ENCODE measurements at regions not wholly inside any gene's neighbourhood (a gene's known extent, or its start where the extent isn't known, plus 50 kb on each side); places are given as distances from the start of the nearest gene placed in this dataset.

GRCh38 chr2:217248312-217248935 is 388.6 kb upstream of the TNP1 start:
- ATAC-seq: peak in 1 of 2 donors; percentile 43
- no peak overlapping the region for H3K27ac Mint-ChIP-seq

DNA sequence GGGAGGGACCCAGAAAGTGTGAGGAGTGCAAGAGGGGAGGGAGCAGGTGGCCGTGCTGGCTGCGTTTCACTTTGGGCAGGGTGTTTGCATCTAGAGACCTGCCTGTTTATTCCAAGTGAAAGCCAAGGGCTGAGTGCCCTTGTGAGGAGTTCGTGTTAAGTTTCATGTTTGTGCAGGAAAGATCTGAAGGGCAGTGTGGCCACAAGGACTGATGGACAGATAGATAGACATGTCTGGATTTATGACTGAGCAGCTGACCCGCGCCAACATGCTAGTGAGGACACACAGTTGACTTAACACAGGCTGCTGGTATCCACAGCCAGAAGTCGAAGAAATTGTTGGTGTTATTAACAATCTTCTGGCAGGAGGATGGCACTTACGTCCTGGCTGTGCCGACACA is 387.6 kb upstream of the TNP1 start:
- DNase-seq (ENCODE audit: low spot score) (no peak), ATAC-seq (no peak)
- Mint-ChIP-seq H3K9me3 (peaks cover 2% of the 10 kb centered on the region), H3K4me1 (ENCODE audit: low read depth in 2 of 2) (peaks cover 0 to 5% of the 10 kb centered on the region in 2 donors), H3K36me3 (no peaks in the 10 kb centered on the region), H3K27me3 (peaks cover 17 to 18% of the 10 kb centered on the region in 2 donors), H3K27ac (no peak overlapping the region), H3K4me3 (no peak overlapping the region)

More at GRCh38 chr2:217248312-217248935, 388.6 kb upstream of the TNP1 start:
- peaks cover 2% of the 10 kb centered on the region for H3K9me3 Mint-ChIP-seq
- H3K4me1 Mint-ChIP-seq (ENCODE audit: low read depth in 2 of 2): peaks cover 0 to 5% of the 10 kb centered on the region in 2 donors
- H3K36me3 Mint-ChIP-seq: no peaks in the 10 kb centered on the region
- H3K27me3 Mint-ChIP-seq: peaks cover 16 to 17% of the 10 kb centered on the region in 2 donors
- no peak overlapping the region for H3K4me3 Mint-ChIP-seq
- DNase-seq (ENCODE audit: low spot score): no peak

- no peak overlapping the region for H3K27ac Mint-ChIP-seq
- H3K36me3 Mint-ChIP-seq: no peaks in the 10 kb centered on the region
- no peak overlapping the region for H3K4me3 Mint-ChIP-seq
- no peak for DNase-seq (ENCODE audit: low spot score)
- peaks cover 0 to 5% of the 10 kb centered on the region in 2 donors for H3K4me1 Mint-ChIP-seq (ENCODE audit: low read depth in 2 of 2)
- H3K9me3 Mint-ChIP-seq: no peaks in the 10 kb centered on the region
- peaks cover 11 to 14% of the 10 kb centered on the region in 2 donors for H3K27me3 Mint-ChIP-seq
- no peak for ATAC-seq
These were observed 386.2 kb upstream of the TNP1 start for GRCh38 chr2:217246108-217246507.

- H3K27me3 Mint-ChIP-seq: peaks cover 11 to 14% of the 10 kb centered on the region in 2 donors
- H3K36me3 Mint-ChIP-seq: no peaks in the 10 kb centered on the region
- ATAC-seq: no peak
- no peak overlapping the region for H3K27ac Mint-ChIP-seq
- no peak overlapping the region for H3K4me3 Mint-ChIP-seq
- H3K9me3 Mint-ChIP-seq: no peaks in the 10 kb centered on the region
- H3K4me1 Mint-ChIP-seq (ENCODE audit: low read depth in 2 of 2): peaks cover 0 to 5% of the 10 kb centered on the region in 2 donors
- DNase-seq (ENCODE audit: low spot score): no peak
These were observed 385.0 kb upstream of the TNP1 start for GRCh38 chr2:217244815-217245214.

GRCh38 chr2:217242947-217243346 is 383.1 kb upstream of the TNP1 start:
- H3K4me3 Mint-ChIP-seq: no peak overlapping the region
- no peaks in the 10 kb centered on the region for H3K9me3 Mint-ChIP-seq
- DNase-seq (ENCODE audit: low spot score) (no peak), ATAC-seq (no peak)
- peaks cover 11 to 14% of the 10 kb centered on the region in 2 donors for H3K27me3 Mint-ChIP-seq
- peaks cover under 1% of the 10 kb centered on the region for H3K36me3 Mint-ChIP-seq
- H3K4me1 Mint-ChIP-seq (ENCODE audit: low read depth in 2 of 2): peaks cover 0 to 5% of the 10 kb centered on the region in 2 donors
- H3K27ac Mint-ChIP-seq: no peak overlapping the region

DNA sequence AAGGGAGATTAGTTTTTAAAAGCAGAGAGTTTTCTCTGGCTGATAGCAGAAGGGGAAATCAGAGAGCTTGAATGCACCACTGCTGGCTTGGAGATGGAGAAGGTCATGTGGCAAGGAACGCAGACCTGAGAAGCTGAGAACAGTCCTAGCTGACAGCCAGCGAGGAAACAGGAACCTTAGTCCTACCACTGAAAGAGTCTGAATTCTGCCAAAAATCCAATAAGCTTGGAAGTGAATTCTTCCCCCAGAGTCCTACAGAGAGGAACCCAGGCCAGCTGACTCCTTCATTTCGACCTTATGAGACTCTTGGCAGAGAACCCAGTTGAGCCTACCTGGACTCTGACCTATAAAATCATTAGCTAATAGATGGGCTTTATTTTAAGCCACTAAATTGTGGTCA is 371.9 kb upstream of the TNP1 start:
- Mint-ChIP-seq H3K27me3 (peaks cover 26 to 37% of the 10 kb centered on the region in 2 donors), H3K36me3 (peaks cover 12% of the 10 kb centered on the region), H3K4me3 (no peak overlapping the region), H3K4me1 (ENCODE audit: low read depth in 2 of 2) (peaks cover 11 to 21% of the 10 kb centered on the region in 2 donors), H3K9me3 (peaks cover 6% of the 10 kb centered on the region), H3K27ac (no peak overlapping the region)
- DNase-seq (ENCODE audit: low spot score) (no peak), ATAC-seq (no peak)

DNA sequence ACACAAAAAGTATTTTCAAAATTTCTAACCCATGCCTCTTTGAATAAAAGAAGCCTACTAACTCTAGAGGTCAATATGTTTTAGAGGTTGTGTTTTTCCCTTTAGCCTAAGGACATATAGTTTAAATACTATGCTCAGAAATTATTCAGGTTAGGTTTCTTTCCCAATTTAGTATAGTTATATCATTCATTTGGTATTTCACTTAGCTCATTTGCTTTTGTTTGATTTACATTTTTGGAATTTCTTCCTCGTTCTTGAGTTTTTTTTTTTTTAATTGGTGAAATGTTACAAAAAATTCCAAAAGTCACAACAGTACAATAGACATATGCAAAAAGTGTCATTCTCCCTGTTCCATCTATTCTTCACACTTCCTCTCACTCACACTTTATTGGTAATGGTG is 371.3 kb upstream of the TNP1 start:
- DNase-seq (ENCODE audit: low spot score) (no peak), ATAC-seq (no peak)
- H3K27ac Mint-ChIP-seq: no peak overlapping the region
- peaks cover 7% of the 10 kb centered on the region for H3K36me3 Mint-ChIP-seq
- peaks cover 11 to 21% of the 10 kb centered on the region in 2 donors for H3K4me1 Mint-ChIP-seq (ENCODE audit: low read depth in 2 of 2)
- H3K4me3 Mint-ChIP-seq: no peak overlapping the region
- peaks cover 3% of the 10 kb centered on the region for H3K9me3 Mint-ChIP-seq
- H3K27me3 Mint-ChIP-seq: peaks cover 21 to 32% of the 10 kb centered on the region in 2 donors

DNA sequence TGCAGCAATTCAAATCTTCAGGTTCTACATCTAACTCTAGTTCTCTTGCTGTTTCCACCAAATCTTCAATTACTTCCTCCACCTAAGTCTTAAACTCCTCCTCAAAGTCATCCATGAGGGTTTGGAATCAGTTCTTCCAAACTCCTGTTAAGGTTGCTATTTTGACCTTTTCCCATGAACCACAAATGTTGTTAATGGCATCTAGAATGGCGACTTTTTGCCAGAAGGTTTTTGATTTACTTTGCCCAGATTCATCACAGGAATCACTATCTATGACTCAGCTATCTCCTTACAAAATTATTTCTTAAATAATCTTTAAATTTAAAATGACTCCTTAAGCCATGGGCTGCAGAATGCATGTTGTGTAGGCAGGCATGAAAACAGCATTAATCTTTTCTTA is 368.9 kb upstream of the TNP1 start:
- H3K4me1 Mint-ChIP-seq (ENCODE audit: low read depth in 2 of 2): peaks cover 27 to 42% of the 10 kb centered on the region in 2 donors
- H3K36me3 Mint-ChIP-seq: peaks cover 11% of the 10 kb centered on the region
- no peak overlapping the region for H3K4me3 Mint-ChIP-seq
- H3K27ac Mint-ChIP-seq: peak overlapping the region in 1 of 2 donors; percentile 20
- peaks cover 10 to 11% of the 10 kb centered on the region in 2 donors for H3K27me3 Mint-ChIP-seq
- ATAC-seq (no peak), DNase-seq (ENCODE audit: low spot score) (no peak)
- H3K9me3 Mint-ChIP-seq: peaks cover 7% of the 10 kb centered on the region

GRCh38 chr2:217227794-217228193 is 367.9 kb upstream of the TNP1 start:
- H3K27ac Mint-ChIP-seq: peak overlapping the region in 1 of 2 donors; percentile 29
- peaks cover 10% of the 10 kb centered on the region in 2 donors for H3K27me3 Mint-ChIP-seq

GRCh38 chr2:217225596-217225995 is 365.7 kb upstream of the TNP1 start:
- ATAC-seq: no peak
- H3K4me3 Mint-ChIP-seq: peak overlapping the region; percentile 56
- peaks cover 7% of the 10 kb centered on the region for H3K9me3 Mint-ChIP-seq
- no peak for DNase-seq (ENCODE audit: low spot score)
- H3K27ac Mint-ChIP-seq: peak overlapping the region; percentile 95 to 96
- peaks cover 0 to 7% of the 10 kb centered on the region in 2 donors for H3K27me3 Mint-ChIP-seq
- H3K36me3 Mint-ChIP-seq: peaks cover 32% of the 10 kb centered on the region
- H3K4me1 Mint-ChIP-seq (ENCODE audit: low read depth in 2 of 2): peaks cover 45 to 51% of the 10 kb centered on the region in 2 donors

More at GRCh38 chr2:217227794-217228193, 367.9 kb upstream of the TNP1 start:
- ATAC-seq (no peak), DNase-seq (ENCODE audit: low spot score) (no peak)
- Mint-ChIP-seq H3K36me3 (peaks cover 20% of the 10 kb centered on the region), H3K4me3 (no peak overlapping the region), H3K9me3 (peaks cover 7% of the 10 kb centered on the region), H3K4me1 (ENCODE audit: low read depth in 2 of 2) (peaks cover 35 to 51% of the 10 kb centered on the region in 2 donors)

GRCh38 chr2:217223222-217223930 is 363.5 kb upstream of the TNP1 start:
- Mint-ChIP-seq H3K4me3 (peak overlapping the region; percentile 74), H3K27ac (peak overlapping the region; percentile 95 to 96), H3K36me3 (peaks cover 32% of the 10 kb centered on the region), H3K4me1 (ENCODE audit: low read depth in 2 of 2) (peaks cover 56 to 64% of the 10 kb centered on the region in 2 donors), H3K27me3 (peaks cover 0 to 2% of the 10 kb centered on the region in 2 donors), H3K9me3 (peaks cover 7% of the 10 kb centered on the region)
- DNase-seq (ENCODE audit: low spot score) (peak; percentile 76), ATAC-seq (peak; percentile 94 to 95)

DNA sequence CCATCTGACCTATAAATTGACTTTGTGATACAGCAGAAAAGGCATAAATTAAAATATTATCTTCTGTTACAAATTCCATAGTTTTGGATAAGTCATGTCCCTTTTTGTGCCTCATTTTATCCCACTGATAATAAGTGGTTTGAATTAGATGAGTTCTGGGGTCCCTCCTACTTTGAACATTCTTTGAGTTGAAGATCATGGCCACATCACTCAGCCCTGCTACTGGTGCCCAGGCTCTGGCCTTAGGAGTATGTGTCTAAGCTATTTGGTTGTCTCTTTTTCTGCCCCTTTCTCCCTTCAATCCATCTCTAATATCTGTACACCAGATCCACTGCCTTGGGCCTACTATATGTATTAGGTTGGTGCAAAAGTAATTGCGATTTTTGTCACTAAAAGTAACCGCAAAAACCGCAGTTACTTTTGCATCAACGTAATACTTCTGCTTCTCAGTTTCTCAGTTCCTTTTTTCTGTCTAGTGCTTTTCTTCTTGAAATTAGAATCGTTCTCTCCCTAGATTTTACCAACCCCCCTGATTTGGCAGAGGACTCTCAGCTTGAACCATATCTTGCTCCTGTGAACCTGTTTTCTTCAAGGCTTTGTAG is 362.5 kb upstream of the TNP1 start:
- DNase-seq (ENCODE audit: low spot score): no peak
- Mint-ChIP-seq H3K4me3 (peak overlapping the region; percentile 74), H3K27ac (peak overlapping the region; percentile 95 to 96), H3K9me3 (peaks cover 7% of the 10 kb centered on the region), H3K36me3 (peaks cover 32% of the 10 kb centered on the region), H3K4me1 (ENCODE audit: low read depth in 2 of 2) (peaks cover 56 to 63% of the 10 kb centered on the region in 2 donors), H3K27me3 (peaks cover 0 to 3% of the 10 kb centered on the region in 2 donors)
- ATAC-seq: peak in 1 of 2 donors; percentile 3

DNA sequence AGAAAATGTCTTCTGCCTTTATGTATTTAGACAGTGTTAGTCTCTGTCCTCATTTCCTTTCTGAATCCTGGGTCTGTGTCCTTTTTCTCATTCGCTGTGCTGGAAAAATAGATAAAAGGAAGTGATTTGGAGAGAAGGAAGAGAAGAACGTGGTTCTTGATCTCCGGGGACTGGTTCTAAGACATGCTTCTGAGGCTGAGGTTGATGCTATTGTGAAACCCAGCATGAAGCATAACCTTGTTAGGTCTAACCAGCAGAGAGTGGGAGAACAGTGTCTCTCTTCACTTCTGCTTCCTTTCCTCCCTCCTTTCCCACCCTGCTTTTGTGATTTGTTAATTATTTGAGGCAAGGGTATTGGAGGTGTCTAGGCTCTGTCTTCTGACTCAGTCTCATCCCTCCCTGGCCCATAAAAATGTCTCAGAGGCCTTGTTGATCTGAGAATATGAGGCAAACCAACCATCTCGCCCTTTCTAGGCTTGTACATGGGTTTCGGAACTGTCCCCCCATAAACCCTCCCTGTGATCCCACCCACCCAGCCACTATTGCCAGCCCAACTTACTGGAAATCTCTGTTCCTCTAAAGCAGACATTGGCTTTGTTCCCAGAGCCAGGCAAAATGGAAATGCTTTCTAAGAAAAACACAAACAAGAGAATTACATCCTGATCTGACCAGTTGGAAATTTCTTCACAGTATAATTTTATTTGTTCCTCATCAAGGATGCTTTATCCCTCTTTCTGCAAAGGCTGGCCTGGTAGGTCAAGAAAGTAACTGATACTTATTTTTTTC is 360.6 kb upstream of the TNP1 start:
- peak overlapping the region; percentile 26 to 36 for H3K27ac Mint-ChIP-seq
- peaks cover 0 to 9% of the 10 kb centered on the region in 2 donors for H3K27me3 Mint-ChIP-seq
- peak overlapping the region; percentile 25 for H3K4me3 Mint-ChIP-seq
- peaks cover 50 to 55% of the 10 kb centered on the region in 2 donors for H3K4me1 Mint-ChIP-seq (ENCODE audit: low read depth in 2 of 2)
- peaks cover 2% of the 10 kb centered on the region for H3K9me3 Mint-ChIP-seq
- DNase-seq (ENCODE audit: low spot score): no peak
- peaks cover 27% of the 10 kb centered on the region for H3K36me3 Mint-ChIP-seq
- no peak for ATAC-seq
